DOHH2 (cell line): ENCODE measurements at regions not wholly inside any gene's neighbourhood (a gene's known extent, or its start where the extent isn't known, plus 50 kb on each side); places are given as distances from the start of the nearest gene placed in this dataset.

Experiments
- H3F3A ChIP-seq: fragments of 200-600 bp; sonication (generic), shearing (Covaris generic); 2 replicates; pipeline ENCODE4 v1.6.0; 2016; ENCODE audit warnings: antibody characterized with exemption, mild to moderate bottlenecking; ENCODE audit not compliant: control insufficient read depth, insufficient read depth
- H3K27ac ChIP-seq: fragments of 200-600 bp; sonication (generic); 2 replicates; pipeline ENCODE4 v1.5.1; 2014; ENCODE audit warnings: low read depth, mild to moderate bottlenecking, low read length, moderate library complexity
- H3K27me3 ChIP-seq: fragments of 200-600 bp; sonication (generic); 2 replicates; pipeline ENCODE4 v1.6.1; 2014; ENCODE audit warnings: mild to moderate bottlenecking, low read length, mixed read lengths; ENCODE audit not compliant: control insufficient read depth
- H3K36me3 ChIP-seq: fragments of 200-600 bp; sonication (generic); 2 replicates; pipeline ENCODE4 v1.6.1; 2014; ENCODE audit warnings: mild to moderate bottlenecking, low read length, moderate library complexity, mixed read lengths; ENCODE audit not compliant: control insufficient read depth
- H3K4me1 ChIP-seq: fragments of 200-600 bp; sonication (generic); 2 replicates; pipeline ENCODE4 v1.6.1; 2014; ENCODE audit warnings: mild to moderate bottlenecking, low read length, mixed read lengths; ENCODE audit not compliant: control insufficient read depth
- H3K4me2 ChIP-seq: fragments of 200-600 bp; sonication (generic); 2 replicates; pipeline ENCODE4 v1.6.0; 2014; ENCODE audit warnings: mild to moderate bottlenecking, low read length, moderate library complexity
- H3K4me3 ChIP-seq: fragments of 200-600 bp; sonication (generic); 2 replicates; pipeline ENCODE4 v1.5.1; 2014; ENCODE audit warnings: mild to moderate bottlenecking, low read length, mixed read lengths
- H3K79me2 ChIP-seq: fragments of 200-600 bp; sonication (generic); 2 replicates; pipeline ENCODE4 v1.6.1; 2014; ENCODE audit warnings: mild to moderate bottlenecking, low read length, mixed read lengths; ENCODE audit not compliant: control insufficient read depth
- H3K9me2 ChIP-seq: fragments of 200-600 bp; sonication (generic); replicated peaks from 2 replicates; pipeline ENCODE4 v1.6.1; 2014; ENCODE audit warnings: mild to moderate bottlenecking, low read length, mixed read lengths; ENCODE audit not compliant: control insufficient read depth
- H3K9me3 ChIP-seq: fragments of 200-600 bp; sonication (generic); 2 replicates; pipeline ENCODE4 v1.6.1; 2014; ENCODE audit warnings: antibody characterized with exemption, low read length, mixed read lengths; ENCODE audit not compliant: control insufficient read depth, insufficient read depth
- H4K20me1 ChIP-seq: fragments of 200-600 bp; sonication (generic); 2 replicates; pipeline ENCODE4 v1.6.0; 2014; ENCODE audit warnings: low read depth, mild to moderate bottlenecking, antibody characterized with exemption, low read length, moderate library complexity; ENCODE audit not compliant: control insufficient read depth, insufficient read depth
- EZH2phosphoT487 ChIP-seq: fragments of 200-600 bp; sonication (generic); IDR thresholded peaks from 2 replicates; pipeline ENCODE4 v1.6.1; 2017; ENCODE audit warnings: borderline replicate concordance, mild to moderate bottlenecking, antibody characterized with exemption, low read length, moderate library complexity, mixed read lengths
- TF ChIP-seq, protein P1 (sequence below): fragments of 200-600 bp; sonication (generic); IDR thresholded peaks from one replicate; pipeline ENCODE4 v1.5.1; 2014; ENCODE audit warnings: antibody characterized with exemption, mild to moderate bottlenecking, low read depth, low read length; ENCODE audit not compliant: poor library complexity, severe bottlenecking

DNA sequence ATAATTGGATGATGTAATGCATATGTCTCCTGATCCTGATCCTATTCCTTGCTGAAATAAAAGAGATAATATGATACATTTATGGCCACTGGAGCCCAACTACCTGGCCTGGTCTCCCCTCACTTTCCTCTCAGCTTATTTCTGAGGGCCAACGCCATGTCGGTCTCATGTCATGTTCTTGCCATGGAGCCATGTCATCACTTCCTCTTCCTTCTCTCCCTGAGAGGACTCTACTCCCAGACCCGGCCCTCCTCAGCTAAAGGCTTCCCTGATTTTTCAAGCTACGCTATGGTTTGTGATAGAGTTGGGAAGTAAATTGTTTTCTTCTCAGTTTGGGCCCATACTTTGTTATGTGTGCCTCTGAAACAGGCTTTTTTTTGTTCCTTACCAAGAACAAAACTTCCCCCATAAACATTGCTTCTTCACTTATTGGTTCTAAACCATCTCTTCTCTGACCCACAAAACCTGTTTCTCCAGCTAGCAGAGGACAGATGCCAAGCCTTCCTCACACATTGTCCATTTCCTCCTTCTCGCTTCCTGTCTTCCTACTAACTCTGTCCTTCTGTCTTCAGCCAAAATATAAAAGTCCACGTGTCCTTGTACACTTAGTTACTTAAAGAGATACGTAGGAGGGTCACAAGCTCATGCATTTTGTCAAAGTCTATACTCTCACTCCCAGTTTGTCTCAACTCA is 319.9 kb upstream of the DACH1 start:
- Histone ChIP-seq H3F3A (no peaks in the 10 kb centered on the region), H3K27me3 (no peaks in the 10 kb centered on the region), H3K36me3 (no peaks in the 10 kb centered on the region), H3K27ac (no peak overlapping the region), H3K4me2 (no peak overlapping the region), H3K9me3 (no peaks in the 10 kb centered on the region), H3K4me3 (no peak overlapping the region), H3K79me2 (no peaks in the 10 kb centered on the region), H3K4me1 (no peaks in the 10 kb centered on the region), H3K9me2 (no peaks in the 10 kb centered on the region), H4K20me1 (no peaks in the 10 kb centered on the region)
- TF ChIP-seq, protein P1, sequence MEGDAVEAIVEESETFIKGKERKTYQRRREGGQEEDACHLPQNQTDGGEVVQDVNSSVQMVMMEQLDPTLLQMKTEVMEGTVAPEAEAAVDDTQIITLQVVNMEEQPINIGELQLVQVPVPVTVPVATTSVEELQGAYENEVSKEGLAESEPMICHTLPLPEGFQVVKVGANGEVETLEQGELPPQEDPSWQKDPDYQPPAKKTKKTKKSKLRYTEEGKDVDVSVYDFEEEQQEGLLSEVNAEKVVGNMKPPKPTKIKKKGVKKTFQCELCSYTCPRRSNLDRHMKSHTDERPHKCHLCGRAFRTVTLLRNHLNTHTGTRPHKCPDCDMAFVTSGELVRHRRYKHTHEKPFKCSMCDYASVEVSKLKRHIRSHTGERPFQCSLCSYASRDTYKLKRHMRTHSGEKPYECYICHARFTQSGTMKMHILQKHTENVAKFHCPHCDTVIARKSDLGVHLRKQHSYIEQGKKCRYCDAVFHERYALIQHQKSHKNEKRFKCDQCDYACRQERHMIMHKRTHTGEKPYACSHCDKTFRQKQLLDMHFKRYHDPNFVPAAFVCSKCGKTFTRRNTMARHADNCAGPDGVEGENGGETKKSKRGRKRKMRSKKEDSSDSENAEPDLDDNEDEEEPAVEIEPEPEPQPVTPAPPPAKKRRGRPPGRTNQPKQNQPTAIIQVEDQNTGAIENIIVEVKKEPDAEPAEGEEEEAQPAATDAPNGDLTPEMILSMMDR: no peak
- no peak for TF ChIP-seq EZH2phosphoT487

DNA sequence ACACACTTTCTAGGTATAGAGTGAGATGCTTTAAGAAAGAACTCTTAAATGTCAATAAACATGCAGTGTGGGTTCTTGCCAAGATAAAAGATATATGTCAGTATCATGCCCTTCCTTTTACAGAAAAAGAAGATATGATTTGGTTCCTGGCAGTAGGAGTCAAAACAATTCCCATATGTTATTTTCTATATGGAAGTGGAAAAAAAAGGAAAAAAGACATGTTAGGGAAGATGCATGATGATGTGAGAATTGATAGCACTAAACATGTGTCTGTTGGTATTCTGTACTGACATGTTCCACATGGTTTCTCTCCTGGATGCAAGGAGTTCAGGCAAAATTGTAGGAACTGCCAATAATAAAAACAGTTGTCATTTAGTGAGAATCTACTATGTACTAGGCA is 318.8 kb upstream of the DACH1 start:
- TF ChIP-seq, protein P1: no peak
- TF ChIP-seq EZH2phosphoT487: no peak
- Histone ChIP-seq H3K4me3 (no peak overlapping the region), H3F3A (no peaks in the 10 kb centered on the region), H3K79me2 (no peaks in the 10 kb centered on the region), H3K27ac (no peak overlapping the region), H3K27me3 (no peaks in the 10 kb centered on the region), H3K9me3 (no peaks in the 10 kb centered on the region), H3K9me2 (no peaks in the 10 kb centered on the region), H3K4me2 (no peak overlapping the region), H3K4me1 (no peaks in the 10 kb centered on the region), H4K20me1 (no peaks in the 10 kb centered on the region), H3K36me3 (no peaks in the 10 kb centered on the region)

GRCh38 chr13:72181661-72182060 is 314.7 kb upstream of the DACH1 start:
- Histone ChIP-seq H4K20me1 (no peaks in the 10 kb centered on the region), H3K4me2 (no peak overlapping the region), H3K4me1 (no peaks in the 10 kb centered on the region), H3K79me2 (no peaks in the 10 kb centered on the region), H3F3A (no peaks in the 10 kb centered on the region), H3K27ac (no peak overlapping the region), H3K36me3 (no peaks in the 10 kb centered on the region), H3K27me3 (no peaks in the 10 kb centered on the region), H3K4me3 (no peak overlapping the region), H3K9me3 (no peaks in the 10 kb centered on the region), H3K9me2 (no peaks in the 10 kb centered on the region)
- TF ChIP-seq EZH2phosphoT487: no peak

- H3K9me2 ChIP-seq: no peaks in the 10 kb centered on the region
- TF ChIP-seq, protein P1: no peak
- no peak for TF ChIP-seq EZH2phosphoT487
These were observed 313.4 kb upstream of the DACH1 start for GRCh38 chr13:72180253-72180952.

More at GRCh38 chr13:72180253-72180952, 313.4 kb upstream of the DACH1 start:
- H4K20me1 ChIP-seq: no peaks in the 10 kb centered on the region
- H3F3A ChIP-seq: no peaks in the 10 kb centered on the region
- no peaks in the 10 kb centered on the region for H3K4me1 ChIP-seq
- no peak overlapping the region for H3K4me3 ChIP-seq
- no peak overlapping the region for H3K4me2 ChIP-seq
- no peaks in the 10 kb centered on the region for H3K79me2 ChIP-seq
- no peak overlapping the region for H3K27ac ChIP-seq
- no peaks in the 10 kb centered on the region for H3K9me3 ChIP-seq
- H3K36me3 ChIP-seq: no peaks in the 10 kb centered on the region
- H3K27me3 ChIP-seq: no peaks in the 10 kb centered on the region
